Gastrocnemius medialis (tissue), 4 donors: ENCODE measurements at regions not wholly inside any gene's neighbourhood (a gene's known extent, or its start where the extent isn't known, plus 50 kb on each side); places are given as distances from the start of the nearest gene placed in this dataset.

Experiments used
- ATAC-seq, 2 donors: fragments of 150-250 bp; one replicate each; pipeline ENCODE4 v1.9.1; 2016
- DNase-seq, 2 donors: peaks; one replicate each; pipeline ENCODE4 v3.0.0-alpha.2; 2019
- H3K27ac ChIP-seq, 4 donors: fragments of 200-600 bp; sonication (generic); 1 replicate in 1 of 4; 2 replicates in 3 of 4; pipeline ENCODE4 v1.5.1; 2016 to 2018; ENCODE audit warnings: mild to moderate bottlenecking in 2 of 4, moderate library complexity in 1 of 4
- H3K27me3 ChIP-seq, 3 donors: fragments of 200-600 bp; sonication (generic) in 2 of 3; 1 replicate in 1 of 3; 2 replicates in 2 of 3; pipeline versions ENCODE4 v1.5.1 to v1.6.0; 2016 to 2019; ENCODE audit warnings: mild to moderate bottlenecking in 1 of 3, moderate library complexity in 1 of 3
- H3K36me3 ChIP-seq, 2 donors: fragments of 200-600 bp; sonication (generic) in 1 of 2; one replicate each; pipeline ENCODE4 v1.5.1; 2017 to 2018
- H3K4me1 ChIP-seq, 2 donors: fragments of 200-600 bp; sonication (generic) in 1 of 2; one replicate each; pipeline ENCODE4 v1.5.1; 2016 to 2017; ENCODE audit warnings: mild to moderate bottlenecking in 2 of 2
- H3K4me3 ChIP-seq, 4 donors: fragments of 200-600 bp; sonication (generic) in 3 of 4; 1 replicate in 1 of 4; 2 replicates in 3 of 4; pipeline ENCODE4 v1.5.1; 2016 to 2019; ENCODE audit warnings: mild to moderate bottlenecking in 2 of 4
- H3K9me3 ChIP-seq, 3 donors: fragments of 200-600 bp; sonication (generic) in 2 of 3; 1 replicate in 1 of 3; 2 replicates in 2 of 3; pipeline ENCODE4 v1.5.1; 2016 to 2019
- CTCF ChIP-seq, 5 experiments: fragments of 450-650 bp in 3 of 5; fragments of 200-600 bp in 2 of 5; sonication (generic) in 2 of 5; IDR thresholded peaks in 4 of 5; conservative IDR thresholded peaks in 1 of 5; 1 replicate in 4 of 5; 2 replicates in 1 of 5; pipeline ENCODE4 v1.5.1; 2016 to 2019; ENCODE audit warnings: antibody characterized with exemption in 5 of 5, mild to moderate bottlenecking in 3 of 5, moderate library complexity in 3 of 5
- POLR2A ChIP-seq, 2 donors: fragments of 450-650 bp; IDR thresholded peaks; one replicate each; pipeline ENCODE4 v1.6.1; 2017; ENCODE audit warnings: antibody characterized with exemption in 2 of 2, mild to moderate bottlenecking in 2 of 2, moderate library complexity in 2 of 2
- in situ Hi-C, 4 donors: fragments of 200-750 bp; cut with MboI; loops; one replicate each; pipeline versions ENCODE4 v1.15.0 to v1.8.0; 2017; ENCODE audit warnings: low sequenced_read_pairs in 4 of 4
- intact Hi-C: fragments of 100-400 bp; cut with DNase I; formaldehyde crosslinking; loops from one replicate; pipeline ENCODE4 v1.15.1; 2023; ENCODE audit warnings: low total_unique reads

GRCh38 chr16:80889779-80890359 is 85.5 kb upstream of the CDYL2 start:
- TF ChIP-seq CTCF (IDR thresholded peaks at IDR 0.05 in 4 of 5, conservative IDR thresholded peaks at IDR 0.05 in 1 of 5) (no peak), POLR2A (IDR thresholded peaks at IDR 0.05) (no peak)
- no peaks in the 10 kb centered on the region for H3K36me3 ChIP-seq
- in situ Hi-C loops (no loop called here), intact Hi-C loops (no loop called here)
- DNase-seq (no peak), ATAC-seq (no peak)
- no peak overlapping the region for H3K27ac ChIP-seq
- H3K27me3 ChIP-seq, result no peaks in the 10 kb centered on the region
- no peaks in the 10 kb centered on the region for H3K9me3 ChIP-seq
- no peaks in the 10 kb centered on the region for H3K4me1 ChIP-seq
- no peak overlapping the region for H3K4me3 ChIP-seq

DNA sequence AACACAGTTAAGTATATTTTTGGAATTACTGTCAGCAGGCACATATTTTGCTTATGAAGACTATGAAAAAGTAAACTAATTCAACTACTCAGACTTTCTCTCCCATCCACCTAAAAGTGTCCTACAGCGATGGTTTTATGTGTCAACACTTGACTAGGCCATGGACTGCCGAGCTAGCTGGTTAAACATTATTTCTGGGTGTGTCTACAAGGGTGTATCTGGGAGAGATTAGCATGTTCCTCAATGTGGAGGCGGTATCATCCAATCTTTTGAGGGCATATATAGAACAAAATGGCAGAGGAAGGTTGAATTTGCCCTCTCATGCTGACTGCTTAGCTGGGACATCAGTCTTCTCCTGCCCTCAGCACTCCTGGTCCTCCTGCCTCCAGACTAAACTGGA is 82.7 kb upstream of the CDYL2 start:
- H3K4me1 ChIP-seq, result no peaks in the 10 kb centered on the region
- TF ChIP-seq CTCF (IDR thresholded peaks at IDR 0.05 in 4 of 5, conservative IDR thresholded peaks at IDR 0.05 in 1 of 5) (no peak), POLR2A (IDR thresholded peaks at IDR 0.05) (no peak)
- in situ Hi-C loops (no loop called here), intact Hi-C loops (no loop called here)
- no peaks in the 10 kb centered on the region for H3K36me3 ChIP-seq
- DNase-seq (no peak), ATAC-seq (no peak)
- no peaks in the 10 kb centered on the region for H3K9me3 ChIP-seq
- H3K27ac ChIP-seq, result no peak overlapping the region
- no peaks in the 10 kb centered on the region for H3K27me3 ChIP-seq
- H3K4me3 ChIP-seq, result no peak overlapping the region

- no peak for ATAC-seq
- no peaks in the 10 kb centered on the region for H3K9me3 ChIP-seq
- H3K36me3 ChIP-seq, result no peaks in the 10 kb centered on the region
- in situ Hi-C loops, result no loop called here
- TF ChIP-seq CTCF (IDR thresholded peaks at IDR 0.05 in 4 of 5, conservative IDR thresholded peaks at IDR 0.05 in 1 of 5) (no peak), POLR2A (IDR thresholded peaks at IDR 0.05) (no peak)
- no peak overlapping the region for H3K4me3 ChIP-seq
- intact Hi-C loops, result no loop called here
- no peaks in the 10 kb centered on the region for H3K27me3 ChIP-seq
- no peak for DNase-seq
- no peaks in the 10 kb centered on the region for H3K4me1 ChIP-seq
- H3K27ac ChIP-seq, result no peak overlapping the region
Observed at GRCh38 chr16:80883816-80884215, 79.4 kb upstream of the CDYL2 start.

DNA sequence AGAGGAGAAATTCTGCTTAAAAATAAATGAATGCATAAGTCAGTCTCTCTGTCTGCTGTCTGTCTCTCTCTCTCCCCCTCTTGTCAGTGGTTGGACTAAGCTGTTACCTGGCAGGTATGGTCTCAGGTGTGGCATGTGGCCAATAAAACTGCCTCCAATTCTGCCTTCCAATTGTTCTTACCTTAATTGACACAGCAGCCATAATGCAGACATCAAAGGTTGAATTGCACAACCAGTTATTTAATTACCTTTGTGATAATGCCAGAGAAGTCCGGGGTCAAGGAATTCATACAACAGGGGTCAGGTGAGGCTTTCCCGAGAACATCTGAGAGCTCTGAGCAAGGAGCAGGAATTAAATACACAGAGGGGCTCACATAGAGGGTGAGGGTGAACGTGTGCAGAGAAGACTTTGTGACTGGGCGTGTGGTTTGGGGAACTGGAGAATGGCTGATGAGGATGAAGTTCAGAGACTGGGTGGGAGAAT is 78.8 kb upstream of the CDYL2 start:
- in situ Hi-C loops (no loop called here), intact Hi-C loops (no loop called here)
- Histone ChIP-seq H3K4me1 (no peaks in the 10 kb centered on the region), H3K27me3 (no peaks in the 10 kb centered on the region), H3K4me3 (no peak overlapping the region), H3K27ac (no peak overlapping the region), H3K9me3 (no peaks in the 10 kb centered on the region), H3K36me3 (no peaks in the 10 kb centered on the region)
- no peak for TF ChIP-seq CTCF (IDR thresholded peaks at IDR 0.05 in 4 of 5, conservative IDR thresholded peaks at IDR 0.05 in 1 of 5)
- no peak for TF ChIP-seq POLR2A (IDR thresholded peaks at IDR 0.05)
- ATAC-seq (no peak), DNase-seq (no peak)

DNA sequence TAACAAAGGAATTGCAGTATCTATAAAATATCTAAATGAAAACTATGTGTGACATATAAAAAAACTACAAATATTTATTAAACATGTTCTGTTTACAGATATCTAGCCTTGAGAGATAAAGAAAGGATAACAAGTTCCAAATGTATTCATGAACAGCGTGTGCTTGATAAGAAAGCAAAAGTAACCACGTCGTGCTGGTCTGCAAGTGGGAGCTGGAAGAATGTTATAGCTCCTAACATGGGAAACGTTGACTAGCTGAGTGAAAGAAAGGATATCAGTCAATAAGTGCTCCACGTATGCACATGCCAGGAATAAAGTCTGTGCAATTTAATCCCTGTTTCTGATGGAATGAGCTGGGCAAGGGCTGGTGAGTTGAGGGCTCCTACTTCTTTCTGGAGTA is 71.2 kb upstream of the CDYL2 start:
- Histone ChIP-seq H3K27ac (no peak overlapping the region), H3K4me3 (no peak overlapping the region), H3K9me3 (no peaks in the 10 kb centered on the region), H3K4me1 (no peaks in the 10 kb centered on the region), H3K36me3 (no peaks in the 10 kb centered on the region), H3K27me3 (no peaks in the 10 kb centered on the region)
- ATAC-seq, result no peak
- in situ Hi-C loops, result no loop called here
- intact Hi-C loops, result no loop called here
- TF ChIP-seq POLR2A (IDR thresholded peaks at IDR 0.05) (no peak), CTCF (IDR thresholded peaks at IDR 0.05 in 4 of 5, conservative IDR thresholded peaks at IDR 0.05 in 1 of 5) (no peak)
- DNase-seq, result no peak
